Keratinocyte (primary cell): ENCODE measurements at regions not wholly inside any gene's neighbourhood (a gene's known extent, or its start where the extent isn't known, plus 50 kb on each side); places are given as distances from the start of the nearest gene placed in this dataset.

Source experiments
- DNase-seq: peaks from one replicate; pipeline ENCODE4 v3.0.0-alpha.2; 2011; ENCODE audit warnings: low read depth, missing footprints, low spot score
- FAIRE-seq: peaks from 2 replicates; lab custom pipeline; 2011; peaks lifted over from hg19 to GRCh38; lab: Jason Lieb, UNC
- H2AFZ ChIP-seq: 2 replicates; pipeline ENCODE4 v1.6.0; 2012; ENCODE audit warnings: low read length, control low read depth, inconsistent platforms; ENCODE audit not compliant: control insufficient read depth
- H3K27ac ChIP-seq: 2 replicates; pipeline ENCODE4 v1.5.1; 2011; ENCODE audit warnings: low read length; ENCODE audit not compliant: control insufficient read depth, insufficient read depth
- H3K27me3 ChIP-seq: 3 replicates; pipeline ENCODE4 v1.6.0; 2011; ENCODE audit warnings: low read length; ENCODE audit not compliant: control insufficient read depth, insufficient read depth; ENCODE audit errors: extremely low read depth
- H3K36me3 ChIP-seq, 2 experiments: 2 replicates in 1 of 2; 3 replicates in 1 of 2; pipeline ENCODE4 v1.5.1; 2011; ENCODE audit warnings: low read length in 2 of 2, mild to moderate bottlenecking in 1 of 2; ENCODE audit not compliant: control insufficient read depth in 2 of 2, insufficient read depth in 2 of 2; ENCODE audit errors: extremely low read depth in 1 of 2
- H3K4me1 ChIP-seq: 3 replicates; pipeline ENCODE4 v1.5.1; 2011; ENCODE audit warnings: low read length; ENCODE audit not compliant: control insufficient read depth, insufficient read depth; ENCODE audit errors: extremely low read depth
- H3K4me2 ChIP-seq: 3 replicates; pipeline ENCODE4 v1.6.0; 2011; ENCODE audit warnings: low read depth, low read length; ENCODE audit not compliant: control insufficient read depth, insufficient read depth; ENCODE audit errors: extremely low read depth
- H3K4me3 ChIP-seq, 3 experiments: fragments of 200-600 bp in 1 of 3; sonication (generic) in 1 of 3; 2 replicates in 2 of 3; 3 replicates in 1 of 3; pipeline ENCODE4 v1.5.1; 2011 to 2016; ENCODE audit warnings: low read length in 3 of 3, mild to moderate bottlenecking in 3 of 3, control low read depth in 2 of 3, inconsistent platforms in 1 of 3, low read depth in 1 of 3, mixed read lengths in 1 of 3, mixed run types in 1 of 3, moderate library complexity in 1 of 3; ENCODE audit not compliant: control insufficient read depth in 2 of 3, insufficient read depth in 2 of 3; ENCODE audit errors: extremely low read depth in 1 of 3
- H3K79me2 ChIP-seq: 2 replicates; pipeline ENCODE4 v1.6.0; 2012; ENCODE audit warnings: low read length; ENCODE audit not compliant: control insufficient read depth, insufficient read depth
- H3K9ac ChIP-seq: 3 replicates; pipeline ENCODE4 v1.6.0; 2011; ENCODE audit warnings: low read length; ENCODE audit not compliant: control insufficient read depth, insufficient read depth; ENCODE audit errors: extremely low read depth
- H3K9me1 ChIP-seq: 3 replicates; pipeline ENCODE4 v1.6.0; 2011; ENCODE audit warnings: low read length; ENCODE audit not compliant: control insufficient read depth, insufficient read depth; ENCODE audit errors: extremely low read depth
- H3K9me3 ChIP-seq: 2 replicates; pipeline ENCODE4 v1.5.1; 2012; ENCODE audit warnings: low read depth, low read length; ENCODE audit not compliant: control insufficient read depth
- H4K20me1 ChIP-seq: 3 replicates; pipeline ENCODE4 v1.6.0; 2011; ENCODE audit warnings: low read length; ENCODE audit not compliant: control insufficient read depth, insufficient read depth; ENCODE audit errors: extremely low read depth
- EZH2 ChIP-seq: IDR thresholded peaks from one replicate; pipeline ENCODE4 v1.6.1; 2012; ENCODE audit warnings: inconsistent platforms, mild to moderate bottlenecking, low read length, moderate library complexity
- dilution Hi-C: fragments of 300-500 bp; cut with MboI; formaldehyde crosslinking; loops from one replicate; pipeline ENCODE4 v1.7.0; 2020; ENCODE audit warnings: low sequenced_read_pairs; ENCODE audit not compliant: extremely low pct_ligation_motif_present
- TF ChIP-seq, protein P1 (sequence below), 3 experiments: IDR thresholded peaks in 1 of 3; conservative IDR thresholded peaks in 1 of 3; optimal IDR thresholded peaks in 1 of 3; 2 replicates in 2 of 3; 3 replicates in 1 of 3; pipeline versions ENCODE3 to v1.5.1; 2011; ENCODE audit warnings: low read length in 3 of 3, mild to moderate bottlenecking in 3 of 3, moderate library complexity in 2 of 3, control low read depth in 1 of 3, inconsistent platforms in 1 of 3; ENCODE audit not compliant: insufficient read depth in 2 of 3; ENCODE audit errors: extremely low read depth in 1 of 3

DNA sequence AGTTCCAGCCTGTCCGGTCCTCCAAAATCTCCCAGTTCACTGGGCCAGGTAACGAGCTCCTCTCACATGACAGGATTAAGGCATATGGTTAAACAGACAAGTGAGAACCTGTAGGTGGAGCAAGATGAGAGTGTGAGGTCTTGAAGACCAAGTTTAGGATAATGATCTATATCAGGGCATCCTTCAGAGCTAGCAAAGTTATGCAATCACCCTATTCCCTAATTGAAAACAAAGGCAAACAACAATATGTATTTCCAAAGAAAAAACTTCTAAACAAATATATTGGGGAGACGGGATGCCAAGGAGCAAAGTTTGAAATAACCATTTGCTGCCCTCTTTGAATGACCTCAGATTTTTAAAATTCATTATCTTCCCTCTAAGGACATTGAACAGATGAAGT, 571.2 kb downstream of the BCL11B start:
- Histone ChIP-seq H4K20me1 (no peaks in the 10 kb centered on the region), H3K4me1 (peaks cover 10% of the 10 kb centered on the region), H3K27me3 (no peaks in the 10 kb centered on the region), H3K27ac (no peak overlapping the region), H3K9me3 (no peaks in the 10 kb centered on the region), H3K4me2 (no peak overlapping the region), H3K4me3 (no peak overlapping the region), H2AFZ (no peak overlapping the region), H3K79me2 (no peaks in the 10 kb centered on the region), H3K9ac (no peak overlapping the region), H3K9me1 (no peaks in the 10 kb centered on the region), H3K36me3 (no peaks in the 10 kb centered on the region)
- FAIRE-seq (no peak), DNase-seq (no peak)
- TF ChIP-seq EZH2: no peak
- TF ChIP-seq, protein P1, sequence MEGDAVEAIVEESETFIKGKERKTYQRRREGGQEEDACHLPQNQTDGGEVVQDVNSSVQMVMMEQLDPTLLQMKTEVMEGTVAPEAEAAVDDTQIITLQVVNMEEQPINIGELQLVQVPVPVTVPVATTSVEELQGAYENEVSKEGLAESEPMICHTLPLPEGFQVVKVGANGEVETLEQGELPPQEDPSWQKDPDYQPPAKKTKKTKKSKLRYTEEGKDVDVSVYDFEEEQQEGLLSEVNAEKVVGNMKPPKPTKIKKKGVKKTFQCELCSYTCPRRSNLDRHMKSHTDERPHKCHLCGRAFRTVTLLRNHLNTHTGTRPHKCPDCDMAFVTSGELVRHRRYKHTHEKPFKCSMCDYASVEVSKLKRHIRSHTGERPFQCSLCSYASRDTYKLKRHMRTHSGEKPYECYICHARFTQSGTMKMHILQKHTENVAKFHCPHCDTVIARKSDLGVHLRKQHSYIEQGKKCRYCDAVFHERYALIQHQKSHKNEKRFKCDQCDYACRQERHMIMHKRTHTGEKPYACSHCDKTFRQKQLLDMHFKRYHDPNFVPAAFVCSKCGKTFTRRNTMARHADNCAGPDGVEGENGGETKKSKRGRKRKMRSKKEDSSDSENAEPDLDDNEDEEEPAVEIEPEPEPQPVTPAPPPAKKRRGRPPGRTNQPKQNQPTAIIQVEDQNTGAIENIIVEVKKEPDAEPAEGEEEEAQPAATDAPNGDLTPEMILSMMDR (optimal IDR thresholded peaks at IDR 0.05 in 1 of 3, IDR thresholded peaks at IDR 0.05 in 1 of 3, conservative IDR thresholded peaks at IDR 0.05 in 1 of 3; ENCODE audit: extremely low read depth in 1 of 3, insufficient read depth in 2 of 3, low read length in 3 of 3): no peak
- dilution Hi-C loops: no loop called here

DNA sequence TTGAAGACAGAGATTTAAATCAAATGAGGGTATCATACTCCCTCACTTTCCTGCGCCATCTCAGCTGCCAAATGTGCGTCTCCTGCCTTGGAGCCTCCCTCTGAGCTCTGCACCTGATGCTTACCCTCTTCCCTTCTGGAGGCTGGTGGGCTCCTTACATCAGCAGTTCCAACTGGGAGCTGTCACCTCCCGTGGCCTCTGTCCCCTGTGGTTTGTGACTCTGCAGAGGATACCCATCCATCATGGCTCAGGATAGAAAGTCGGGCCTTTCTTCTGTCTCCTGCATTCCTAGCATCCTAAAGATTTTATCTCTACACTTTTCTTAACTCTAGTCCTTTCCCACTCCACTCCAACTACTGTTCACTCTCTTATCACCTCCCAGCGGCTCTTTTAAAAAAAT, 570.6 kb downstream of the BCL11B start:
- Histone ChIP-seq H3K4me3 (no peak overlapping the region), H3K4me2 (no peak overlapping the region), H3K4me1 (peaks cover 14% of the 10 kb centered on the region), H4K20me1 (no peaks in the 10 kb centered on the region), H3K9me3 (no peaks in the 10 kb centered on the region), H3K9me1 (no peaks in the 10 kb centered on the region), H3K27me3 (no peaks in the 10 kb centered on the region), H3K27ac (no peak overlapping the region), H3K79me2 (no peaks in the 10 kb centered on the region), H3K36me3 (no peaks in the 10 kb centered on the region), H3K9ac (no peak overlapping the region), H2AFZ (no peak overlapping the region)
- FAIRE-seq (no peak), DNase-seq (no peak)
- dilution Hi-C loops: no loop called here
- TF ChIP-seq, protein P1 (optimal IDR thresholded peaks at IDR 0.05 in 1 of 3, IDR thresholded peaks at IDR 0.05 in 1 of 3, conservative IDR thresholded peaks at IDR 0.05 in 1 of 3; ENCODE audit: extremely low read depth in 1 of 3, insufficient read depth in 2 of 3, low read length in 3 of 3): no peak
- TF ChIP-seq EZH2: no peak
